ENCODE measurements at regions not wholly inside any gene's neighbourhood (a gene's known extent, or its start where the extent isn't known, plus 50 kb on each side); places are given as distances from the start of the nearest gene placed in this dataset.

- Histone ChIP-seq H3K36me3 (ENCODE audit: insufficient read depth, low read length) (no peaks in the 10 kb centered on the region), H4K20me1 (ENCODE audit: insufficient read depth, low read length) (no peaks in the 10 kb centered on the region), H3K27me3 (ENCODE audit: insufficient read depth, low read length) (no peaks in the 10 kb centered on the region), H3K79me2 (ENCODE audit: insufficient read depth, low read length) (no peaks in the 10 kb centered on the region), H3F3A (ENCODE audit: insufficient read depth, low read length) (no peaks in the 10 kb centered on the region), H2AFZ (ENCODE audit: low read length) (no peak overlapping the region), H3K9ac (ENCODE audit: low read length) (no peak overlapping the region), H3K27ac (ENCODE audit: low read depth, low read length, poor library complexity, severe bottlenecking) (no peak overlapping the region), H3K4me1 (ENCODE audit: insufficient read depth, low read length, severe bottlenecking) (no peaks in the 10 kb centered on the region), H3K9me2 (ENCODE audit: low read depth, low read length) (no peaks in the 10 kb centered on the region), H3K4me2 (ENCODE audit: low read length) (no peak overlapping the region), H3K4me3 (ENCODE audit: low read depth, low read length, poor library complexity, severe bottlenecking) (no peak overlapping the region), H3K9me3 (ENCODE audit: low read length) (no peaks in the 10 kb centered on the region)
- no peak for TF ChIP-seq EZH2 (IDR thresholded peaks at IDR 0.05; ENCODE audit: borderline replicate concordance, low read length)
These were observed 51.1 kb upstream of the NCOA1 start for GRCh38 chr2:24439971-24440340.

GRCh38 chr2:24439280-24439970, 51.6 kb upstream of the NCOA1 start:
- Histone ChIP-seq H3K79me2 (ENCODE audit: insufficient read depth, low read length) (no peaks in the 10 kb centered on the region), H3K27me3 (ENCODE audit: insufficient read depth, low read length) (no peaks in the 10 kb centered on the region), H4K20me1 (ENCODE audit: insufficient read depth, low read length) (no peaks in the 10 kb centered on the region), H2AFZ (ENCODE audit: low read length) (no peak overlapping the region), H3K4me3 (ENCODE audit: low read depth, low read length, poor library complexity, severe bottlenecking) (no peak overlapping the region), H3K4me1 (ENCODE audit: insufficient read depth, low read length, severe bottlenecking) (no peaks in the 10 kb centered on the region), H3K9me2 (ENCODE audit: low read depth, low read length) (no peaks in the 10 kb centered on the region), H3K27ac (ENCODE audit: low read depth, low read length, poor library complexity, severe bottlenecking) (no peak overlapping the region), H3K36me3 (ENCODE audit: insufficient read depth, low read length) (no peaks in the 10 kb centered on the region), H3K9ac (ENCODE audit: low read length) (no peak overlapping the region), H3K4me2 (ENCODE audit: low read length) (no peak overlapping the region), H3K9me3 (ENCODE audit: low read length) (no peaks in the 10 kb centered on the region), H3F3A (ENCODE audit: insufficient read depth, low read length) (no peaks in the 10 kb centered on the region)
- TF ChIP-seq EZH2 (IDR thresholded peaks at IDR 0.05; ENCODE audit: borderline replicate concordance, low read length) (no peak), CTCF (IDR thresholded peaks at IDR 0.05; ENCODE audit: low read length) (no peak)

GRCh38 chr2:24438106-24438505, 52.9 kb upstream of the NCOA1 start:
- no peak overlapping the region for H3K4me2 ChIP-seq (ENCODE audit: low read length)
- H3K79me2 ChIP-seq (ENCODE audit: insufficient read depth, low read length) = no peaks in the 10 kb centered on the region
- no peaks in the 10 kb centered on the region for H3K9me3 ChIP-seq (ENCODE audit: low read length)
- no peak overlapping the region for H3K27ac ChIP-seq (ENCODE audit: low read depth, low read length, poor library complexity, severe bottlenecking)
- no peak overlapping the region for H3K4me3 ChIP-seq (ENCODE audit: low read depth, low read length, poor library complexity, severe bottlenecking)
- no peak overlapping the region for H3K9ac ChIP-seq (ENCODE audit: low read length)
- no peaks in the 10 kb centered on the region for H3K4me1 ChIP-seq (ENCODE audit: insufficient read depth, low read length, severe bottlenecking)
- no peak overlapping the region for H2AFZ ChIP-seq (ENCODE audit: low read length)
- no peaks in the 10 kb centered on the region for H3F3A ChIP-seq (ENCODE audit: insufficient read depth, low read length)
- no peak for TF ChIP-seq EZH2 (IDR thresholded peaks at IDR 0.05; ENCODE audit: borderline replicate concordance, low read length)
- no peak for TF ChIP-seq CTCF (IDR thresholded peaks at IDR 0.05; ENCODE audit: low read length)
- H4K20me1 ChIP-seq (ENCODE audit: insufficient read depth, low read length) = no peaks in the 10 kb centered on the region
- no peaks in the 10 kb centered on the region for H3K9me2 ChIP-seq (ENCODE audit: low read depth, low read length)
- no peaks in the 10 kb centered on the region for H3K27me3 ChIP-seq (ENCODE audit: insufficient read depth, low read length)
- no peaks in the 10 kb centered on the region for H3K36me3 ChIP-seq (ENCODE audit: insufficient read depth, low read length)
